Sigmoid colon (tissue), 4 donors: ENCODE measurements at regions not wholly inside any gene's neighbourhood (a gene's known extent, or its start where the extent isn't known, plus 50 kb on each side); places are given as distances from the start of the nearest gene placed in this dataset.

Source experiments
- CTCF ChIP-seq, 4 experiments: fragments of 450-650 bp in 3 of 4; fragments of 200-600 bp in 1 of 4; IDR thresholded peaks; one replicate each; pipeline ENCODE4 v1.5.1; 2016 to 2019; ENCODE audit warnings: antibody characterized with exemption in 4 of 4, mild to moderate bottlenecking in 3 of 4, moderate library complexity in 2 of 4
- EP300 ChIP-seq, 4 donors: sonication (generic); formaldehyde crosslinking; IDR thresholded peaks; one replicate each; pipeline ENCODE4 v1.6.1; 2017; ENCODE audit warnings: antibody characterized with exemption in 4 of 4
- POLR2A ChIP-seq, 2 donors: fragments of 450-650 bp; IDR thresholded peaks; one replicate each; pipeline ENCODE4 v1.6.1; 2016; ENCODE audit warnings: antibody characterized with exemption in 2 of 2, mild to moderate bottlenecking in 2 of 2, moderate library complexity in 2 of 2
- POLR2AphosphoS5 ChIP-seq, 4 donors: sonication (generic); formaldehyde crosslinking; IDR thresholded peaks; one replicate each; pipeline ENCODE4 v1.6.1; 2017; ENCODE audit warnings: antibody characterized with exemption in 4 of 4

DNA sequence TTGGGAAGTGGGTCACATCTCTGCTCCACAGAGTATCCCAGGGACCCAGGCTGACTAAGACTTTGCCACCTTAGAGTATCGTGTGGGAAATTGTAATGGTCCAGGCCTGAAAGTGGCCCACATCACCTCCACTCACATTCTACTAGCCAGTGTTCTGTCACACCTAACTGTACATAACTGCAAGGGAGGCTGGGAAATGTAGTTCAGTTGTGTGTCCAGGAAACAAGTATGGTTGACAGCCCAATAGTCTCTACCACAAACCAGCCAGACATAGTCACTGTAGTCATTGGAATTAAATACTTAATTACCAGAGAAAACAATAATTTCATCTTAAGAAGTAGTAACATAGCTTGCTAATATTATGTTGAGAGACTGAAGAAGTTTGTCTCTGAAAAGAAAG, 233.4 kb upstream of the S100G start:
- TF ChIP-seq POLR2A (IDR thresholded peaks at IDR 0.05) (no peak), EP300 (IDR thresholded peaks at IDR 0.05) (no peak), CTCF (IDR thresholded peaks at IDR 0.05) (no peak), POLR2AphosphoS5 (IDR thresholded peaks at IDR 0.05) (no peak)
